GM18511 (cell line): ENCODE measurements at regions not wholly inside any gene's neighbourhood (a gene's known extent, or its start where the extent isn't known, plus 50 kb on each side); places are given as distances from the start of the nearest gene placed in this dataset.

Experiments
- ATAC-seq: cut with Tn5 transposase; IDR thresholded peaks from one replicate; pipeline ENCODE4 v1.9.1; 2021; ENCODE audit warnings: mild to moderate bottlenecking, moderate library complexity; ENCODE audit not compliant: unreplicated experiment

- no peak for ATAC-seq
Measured at GRCh38 chr2:42910645-42911405, 118.4 kb upstream of the HAAO start.

GRCh38 chr2:42909966-42910365, 117.6 kb upstream of the HAAO start:
- ATAC-seq: no peak

- no peak for ATAC-seq
Measured at GRCh38 chr2:42908518-42909200, 116.3 kb upstream of the HAAO start.

- no peak for ATAC-seq
Measured at GRCh38 chr2:42907835-42908234, 115.5 kb upstream of the HAAO start.

GRCh38 chr2:42906557-42907411, 114.4 kb upstream of the HAAO start:
- peak; percentile 67 for ATAC-seq

GRCh38 chr2:42906111-42906556, 113.8 kb upstream of the HAAO start:
- no peak for ATAC-seq

- ATAC-seq: no peak
Measured at GRCh38 chr2:42905341-42906110, 113.1 kb upstream of the HAAO start.

- no peak for ATAC-seq
Measured at GRCh38 chr2:42904576-42904876, 112.1 kb upstream of the HAAO start.

- no peak for ATAC-seq
Measured at GRCh38 chr2:42903821-42904575, 111.6 kb upstream of the HAAO start.

- ATAC-seq: no peak
Measured at GRCh38 chr2:42902939-42903709, 110.7 kb upstream of the HAAO start.

- no peak for ATAC-seq
Measured at GRCh38 chr2:42901076-42901640, 108.8 kb upstream of the HAAO start.

GRCh38 chr2:42900289-42900891, 108.0 kb upstream of the HAAO start:
- no peak for ATAC-seq

- no peak for ATAC-seq
Measured at GRCh38 chr2:42897358-42897757, 105.0 kb upstream of the HAAO start.

- ATAC-seq: no peak
Measured at GRCh38 chr2:42895791-42896135, 103.4 kb upstream of the HAAO start.

GRCh38 chr2:42895134-42895790, 102.9 kb upstream of the HAAO start:
- ATAC-seq: no peak

- ATAC-seq: no peak
Measured at GRCh38 chr2:42893047-42893758, 100.8 kb upstream of the HAAO start.

GRCh38 chr2:42890791-42891355, 98.5 kb upstream of the HAAO start:
- ATAC-seq: no peak
